ENCODE measurements at regions not wholly inside any gene's neighbourhood (a gene's known extent, or its start where the extent isn't known, plus 50 kb on each side); places are given as distances from the start of the nearest gene placed in this dataset.

DNA sequence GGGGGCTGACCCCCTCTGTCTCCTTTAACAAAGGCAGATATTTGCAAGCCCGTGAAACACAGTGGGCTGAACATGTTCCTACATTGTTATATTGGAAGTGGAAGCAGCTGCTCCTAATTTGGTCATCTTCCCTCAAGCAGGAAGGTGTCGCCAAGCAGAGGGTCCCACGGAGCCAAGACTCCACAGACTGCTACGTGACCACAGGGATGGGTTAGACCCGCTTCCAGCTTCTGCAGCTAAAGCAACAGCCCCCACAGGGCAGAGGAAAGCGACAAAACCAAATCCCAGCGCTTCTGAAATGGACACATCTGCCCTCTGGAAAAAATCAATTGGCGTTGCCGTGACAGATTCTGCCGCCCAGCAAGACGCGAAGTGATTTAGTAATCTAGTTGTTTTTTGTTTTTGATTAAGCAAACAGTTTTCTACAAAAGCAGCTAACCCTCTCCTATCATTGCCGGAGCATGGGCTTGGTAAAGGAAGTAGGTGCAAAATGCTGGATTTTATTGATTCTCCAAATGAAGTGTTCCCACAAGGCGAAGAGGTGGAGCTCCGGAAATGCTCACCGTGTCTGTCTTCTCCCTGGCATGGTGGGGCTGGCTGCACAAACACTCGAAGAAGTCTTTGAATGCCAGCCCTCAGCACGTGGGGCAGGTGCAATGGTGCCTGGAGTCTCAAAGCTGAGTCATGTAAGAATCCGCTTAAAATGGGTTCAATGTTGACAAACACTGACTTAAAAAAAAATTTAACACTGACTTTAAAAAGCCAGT, 79.4 kb upstream of the FRMD1 start:
- no peak for DNase-seq
- Histone ChIP-seq H2BK20ac (ENCODE audit: low read depth, low read length) (no peak overlapping the region), H2AK9ac (replicated peaks; ENCODE audit: low read depth, low read length, poor library complexity) (no peak overlapping the region), H3K9me3 (ENCODE audit: control insufficient read depth, insufficient read depth, low read length) (no peaks in the 10 kb centered on the region), H3K23ac (ENCODE audit: low read depth, low read length) (no peak overlapping the region), H3K4ac (ENCODE audit: low read depth, low read length) (no peak overlapping the region), H3K18ac (ENCODE audit: low read depth, low read length) (no peak overlapping the region), H2BK120ac (ENCODE audit: low read depth, low read length) (peak overlapping the region; percentile 14; the same call in 1 of the 2 replicates), H3K36me3 (ENCODE audit: control insufficient read depth, insufficient read depth, low read length) (no peaks in the 10 kb centered on the region), H3K9ac (ENCODE audit: low read depth, low read length) (no peak overlapping the region), H3K79me1 (ENCODE audit: low read depth in 1 of 2, low read length in 2 of 2) (no peaks in the 10 kb centered on the region), H2BK5ac (ENCODE audit: low read depth, low read length, poor library complexity, severe bottlenecking) (no peak overlapping the region), H3K4me1 (ENCODE audit: control insufficient read depth, insufficient read depth, low read length) (peaks cover 11% of the 10 kb centered on the region), H2AFZ (replicated peaks; ENCODE audit: low read length, poor library complexity) (no peak overlapping the region), H3K4me3 (ENCODE audit: insufficient read depth, low read depth, low read length) (no peak overlapping the region), H3K4me2 (ENCODE audit: low read depth, low read length) (no peak overlapping the region), H3K27me3 (ENCODE audit: control insufficient read depth, insufficient read depth, low read length) (no peaks in the 10 kb centered on the region), H2BK15ac (ENCODE audit: low read depth, low read length) (no peak overlapping the region), H3K14ac (replicated peaks; ENCODE audit: low read depth, low read length) (no peak overlapping the region), H3K56ac (ENCODE audit: extremely low read depth, insufficient read depth, low read length) (no peak overlapping the region), H4K20me1 (ENCODE audit: insufficient read depth, low read length) (no peaks in the 10 kb centered on the region), H3K9me1 (ENCODE audit: insufficient read depth, low read length) (no peaks in the 10 kb centered on the region), H4K5ac (ENCODE audit: low read depth, low read length) (no peak overlapping the region), H3K27ac (ENCODE audit: insufficient read depth, low read length) (no peak overlapping the region), H4K91ac (ENCODE audit: insufficient read depth, low read depth, low read length) (no peak overlapping the region), H4K8ac (ENCODE audit: low read depth in 2 of 2, low read length in 2 of 2) (no peak overlapping the region), H2AK5ac (ENCODE audit: low read depth, low read length) (no peak overlapping the region)
- POLR2A ChIA-PET (ENCODE audit: unreplicated experiment): no interaction called here
- ATAC-seq (ENCODE audit: low read depth): no peak
- dilution Hi-C loops (cut with HindIII; ENCODE audit: low sequenced_read_pairs, unreplicated experiment) (no loop called here), intact Hi-C loops (cut with micrococcal nuclease) (loop anchor here (10.0 kb wide), 1 partner anchor 1366 kb away; no protein-coding TSS in a partner anchor), in situ Hi-C loops (cut with MboI; ENCODE audit: low sequenced_read_pairs) (no loop called here)
- TF ChIP-seq MXI1 (IDR thresholded peaks at IDR 0.05; ENCODE audit: borderline replicate concordance, low read depth, low read length) (no peak), BHLHE40 (IDR thresholded peaks at IDR 0.05; ENCODE audit: low read depth, low read length) (no peak), RFX5 (IDR thresholded peaks at IDR 0.05; ENCODE audit: low read depth, low read length) (no peak), RCOR1 (IDR thresholded peaks at IDR 0.05; ENCODE audit: insufficient replicate concordance, low read length) (no peak), CHD1 (IDR thresholded peaks at IDR 0.05; ENCODE audit: low read depth, low read length) (no peak), NFE2L2 (IDR thresholded peaks at IDR 0.05; ENCODE audit: low read depth, low read length) (no peak), RAD21 (IDR thresholded peaks at IDR 0.05; ENCODE audit: low read length) (no peak), MAZ (IDR thresholded peaks at IDR 0.05; ENCODE audit: borderline replicate concordance, low read depth, low read length) (no peak), CEBPB (IDR thresholded peaks at IDR 0.05; ENCODE audit: low read depth, low read length) (no peak), FOS (IDR thresholded peaks at IDR 0.05; ENCODE audit: low read depth, low read length) (no peak), MAFK (IDR thresholded peaks at IDR 0.05; ENCODE audit: low read depth, low read length) (no peak), SMC3 (IDR thresholded peaks at IDR 0.05; ENCODE audit: low read depth, low read length) (no peak), POLR2A (IDR thresholded peaks at IDR 0.05; ENCODE audit: low read depth, low read length) (no peak)
- TF ChIP-seq, protein P1, sequence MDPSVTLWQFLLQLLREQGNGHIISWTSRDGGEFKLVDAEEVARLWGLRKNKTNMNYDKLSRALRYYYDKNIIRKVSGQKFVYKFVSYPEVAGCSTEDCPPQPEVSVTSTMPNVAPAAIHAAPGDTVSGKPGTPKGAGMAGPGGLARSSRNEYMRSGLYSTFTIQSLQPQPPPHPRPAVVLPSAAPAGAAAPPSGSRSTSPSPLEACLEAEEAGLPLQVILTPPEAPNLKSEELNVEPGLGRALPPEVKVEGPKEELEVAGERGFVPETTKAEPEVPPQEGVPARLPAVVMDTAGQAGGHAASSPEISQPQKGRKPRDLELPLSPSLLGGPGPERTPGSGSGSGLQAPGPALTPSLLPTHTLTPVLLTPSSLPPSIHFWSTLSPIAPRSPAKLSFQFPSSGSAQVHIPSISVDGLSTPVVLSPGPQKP (IDR thresholded peaks at IDR 0.05; ENCODE audit: borderline replicate concordance, low read depth, low read length): no peak
- TF ChIP-seq, protein P2, sequence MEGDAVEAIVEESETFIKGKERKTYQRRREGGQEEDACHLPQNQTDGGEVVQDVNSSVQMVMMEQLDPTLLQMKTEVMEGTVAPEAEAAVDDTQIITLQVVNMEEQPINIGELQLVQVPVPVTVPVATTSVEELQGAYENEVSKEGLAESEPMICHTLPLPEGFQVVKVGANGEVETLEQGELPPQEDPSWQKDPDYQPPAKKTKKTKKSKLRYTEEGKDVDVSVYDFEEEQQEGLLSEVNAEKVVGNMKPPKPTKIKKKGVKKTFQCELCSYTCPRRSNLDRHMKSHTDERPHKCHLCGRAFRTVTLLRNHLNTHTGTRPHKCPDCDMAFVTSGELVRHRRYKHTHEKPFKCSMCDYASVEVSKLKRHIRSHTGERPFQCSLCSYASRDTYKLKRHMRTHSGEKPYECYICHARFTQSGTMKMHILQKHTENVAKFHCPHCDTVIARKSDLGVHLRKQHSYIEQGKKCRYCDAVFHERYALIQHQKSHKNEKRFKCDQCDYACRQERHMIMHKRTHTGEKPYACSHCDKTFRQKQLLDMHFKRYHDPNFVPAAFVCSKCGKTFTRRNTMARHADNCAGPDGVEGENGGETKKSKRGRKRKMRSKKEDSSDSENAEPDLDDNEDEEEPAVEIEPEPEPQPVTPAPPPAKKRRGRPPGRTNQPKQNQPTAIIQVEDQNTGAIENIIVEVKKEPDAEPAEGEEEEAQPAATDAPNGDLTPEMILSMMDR (conservative IDR thresholded peaks at IDR 0.05; ENCODE audit: low read depth, low read length): no peak
- TF ChIP-seq, protein P3, sequence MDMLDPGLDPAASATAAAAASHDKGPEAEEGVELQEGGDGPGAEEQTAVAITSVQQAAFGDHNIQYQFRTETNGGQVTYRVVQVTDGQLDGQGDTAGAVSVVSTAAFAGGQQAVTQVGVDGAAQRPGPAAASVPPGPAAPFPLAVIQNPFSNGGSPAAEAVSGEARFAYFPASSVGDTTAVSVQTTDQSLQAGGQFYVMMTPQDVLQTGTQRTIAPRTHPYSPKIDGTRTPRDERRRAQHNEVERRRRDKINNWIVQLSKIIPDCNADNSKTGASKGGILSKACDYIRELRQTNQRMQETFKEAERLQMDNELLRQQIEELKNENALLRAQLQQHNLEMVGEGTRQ (IDR thresholded peaks at IDR 0.05; ENCODE audit: low read depth, low read length): no peak
- BruUV-seq (replicated peaks): no TSS peak
- CTCF ChIA-PET: no interaction called here
- WGBS, 2 experiments (ENCODE audit: extremely low coverage in 2 of 2, insufficient read length in 1 of 2): 65% methylated on average over 5 of the region's 19 CpGs; no CpG with 5 or more reads in 1 of the 2 experiments

All from IMR-90 (cell line).